SK-N-MC (cell line): ENCODE measurements at regions not wholly inside any gene's neighbourhood (a gene's known extent, or its start where the extent isn't known, plus 50 kb on each side); places are given as distances from the start of the nearest gene placed in this dataset.
"Not testable (repeated sequence)": the region's sequence is repeated elsewhere in the genome, so short reads cannot be mapped to it uniquely, and the experiment has no call there.

Experiments
- DNase-seq: peaks from one replicate; pipeline ENCODE4 v3.0.0-alpha.2; 2011; ENCODE audit warnings: low read depth, low spot score
- H3K27ac ChIP-seq: fragments of 200-600 bp; sonication (generic); 2 replicates; pipeline ENCODE4 v1.5.1; 2016; ENCODE audit warnings: mixed run types
- H3K36me3 ChIP-seq: fragments of 200-600 bp; sonication (generic); 2 replicates; pipeline ENCODE4 v1.6.1; 2017; ENCODE audit warnings: antibody characterized with exemption, low read length, mixed read lengths; ENCODE audit not compliant: insufficient read depth
- H3K4me3 ChIP-seq: fragments of 200-600 bp; sonication (generic); 2 replicates; pipeline ENCODE4 v1.5.1; 2016
- H3K9ac ChIP-seq: fragments of 200-600 bp; sonication (generic); 2 replicates; pipeline ENCODE4 v1.8.0; 2017; ENCODE audit warnings: mixed run types, mixed read lengths; ENCODE audit not compliant: insufficient read length
- H3K9me3 ChIP-seq: fragments of 200-600 bp; sonication (generic); 2 replicates; pipeline ENCODE4 v1.6.1; 2017; ENCODE audit warnings: low read depth, mild to moderate bottlenecking, antibody characterized with exemption, low read length, moderate library complexity, mixed read lengths
- EZH2 ChIP-seq: fragments of 200-600 bp; sonication (generic); IDR thresholded peaks from one replicate; pipeline ENCODE4 v1.6.1; 2017; ENCODE audit warnings: antibody characterized with exemption
- FOXP2 ChIP-seq: optimal IDR thresholded peaks from 2 replicates; pipeline ENCODE3; 2011; ENCODE audit warnings: mild to moderate bottlenecking, moderate library complexity; ENCODE audit not compliant: insufficient read depth; ENCODE audit errors: extremely low read length, control extremely low read depth
- POLR2AphosphoS5 ChIP-seq: IDR thresholded peaks from 2 replicates; pipeline ENCODE4 v1.6.1; 2012; ENCODE audit warnings: mild to moderate bottlenecking, low read depth, low read length, borderline replicate concordance

DNA sequence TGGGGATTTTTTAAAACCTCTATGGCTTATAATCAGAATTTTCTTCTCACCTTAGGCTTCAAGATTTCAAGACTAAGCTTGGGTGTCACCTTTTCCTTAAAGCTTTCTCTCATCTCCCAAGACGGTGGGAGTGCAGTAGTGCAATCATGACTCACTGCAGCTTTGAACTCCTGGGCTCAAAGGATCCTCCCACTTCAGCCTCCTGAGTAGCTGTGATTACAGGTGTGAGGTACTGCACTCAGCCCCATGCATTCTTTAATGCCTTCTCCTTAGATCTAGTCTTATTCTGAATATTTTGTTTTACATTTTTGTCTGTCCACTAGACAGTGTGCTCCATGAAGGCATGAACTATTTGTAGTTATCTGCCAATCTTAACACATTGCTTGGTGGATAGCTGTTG, 55.7 kb upstream of the FAT3 start:
- no peak overlapping the region for H3K9ac ChIP-seq
- H3K27ac ChIP-seq: no peak overlapping the region
- no peak for TF ChIP-seq EZH2
- no peak for TF ChIP-seq FOXP2
- no peak for TF ChIP-seq POLR2AphosphoS5
- H3K9me3 ChIP-seq: no peaks in the 10 kb centered on the region
- H3K36me3 ChIP-seq: no peaks in the 10 kb centered on the region
- no peak for DNase-seq
- H3K4me3 ChIP-seq: no peak overlapping the region

DNA sequence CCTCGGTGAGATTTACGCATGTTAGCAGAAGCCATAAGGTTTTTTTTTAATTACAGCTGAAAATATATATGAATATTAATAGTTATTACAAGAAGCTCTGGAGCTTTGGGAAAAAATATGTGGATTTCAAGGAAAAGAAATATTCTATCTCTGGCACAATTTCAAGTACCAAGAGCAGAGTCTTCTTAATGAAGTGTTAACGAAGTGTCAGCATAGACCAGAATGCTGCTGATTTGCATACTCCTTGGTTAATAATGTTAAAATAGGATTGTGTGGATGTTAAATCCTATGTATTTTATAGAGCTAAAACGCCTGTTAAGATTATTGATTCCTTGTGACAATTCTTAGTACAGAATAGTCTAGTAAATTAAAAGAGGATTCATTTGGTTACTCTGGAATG, 57.0 kb upstream of the FAT3 start:
- no peaks in the 10 kb centered on the region for H3K9me3 ChIP-seq
- no peak overlapping the region for H3K9ac ChIP-seq
- H3K4me3 ChIP-seq: no peak overlapping the region
- DNase-seq: no peak
- H3K27ac ChIP-seq: no peak overlapping the region
- TF ChIP-seq POLR2AphosphoS5 (no peak), FOXP2 (no peak), EZH2 (no peak)
- H3K36me3 ChIP-seq: no peaks in the 10 kb centered on the region

DNA sequence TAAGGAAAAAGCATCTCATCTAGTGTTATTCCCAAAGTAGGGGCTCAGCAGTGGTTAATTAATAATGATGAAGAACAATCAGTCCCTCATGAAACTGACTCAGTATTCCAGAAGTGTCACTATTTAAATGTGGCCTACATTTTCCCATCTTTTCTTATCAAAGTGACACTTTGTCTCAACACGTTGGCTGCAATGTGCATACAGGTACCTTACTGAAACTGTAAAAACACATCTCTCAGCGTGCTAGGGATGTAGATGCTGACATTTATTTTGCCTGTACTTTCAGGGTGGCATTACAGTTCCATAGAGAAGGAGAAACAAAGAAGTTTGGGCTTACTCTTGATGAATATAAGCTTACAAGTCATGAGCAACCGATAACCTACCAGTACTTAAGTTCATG, 58.3 kb upstream of the FAT3 start:
- no peak overlapping the region for H3K4me3 ChIP-seq
- H3K9ac ChIP-seq: no peak overlapping the region
- no peak overlapping the region for H3K27ac ChIP-seq
- no peaks in the 10 kb centered on the region for H3K36me3 ChIP-seq
- TF ChIP-seq EZH2 (no peak), POLR2AphosphoS5 (no peak), FOXP2 (no peak)
- no peak for DNase-seq
- no peaks in the 10 kb centered on the region for H3K9me3 ChIP-seq

DNA sequence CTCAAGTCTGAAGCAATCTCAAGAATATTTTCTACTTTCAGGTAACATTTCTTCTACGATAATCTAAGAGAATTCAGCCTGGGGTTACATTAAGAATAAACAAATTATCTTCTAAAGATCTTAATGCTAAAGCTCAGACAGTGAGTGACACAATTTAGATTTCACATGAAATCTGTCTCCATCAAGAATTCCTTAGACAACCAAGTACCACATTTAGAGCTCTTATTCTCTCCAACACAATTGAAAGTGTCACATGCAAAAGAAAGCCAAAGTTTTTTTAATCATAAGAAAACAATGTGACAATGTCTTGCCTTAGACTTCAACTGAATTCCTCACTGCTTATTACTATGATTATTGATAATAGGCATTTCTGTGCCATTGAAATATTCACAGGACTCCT, 60.7 kb upstream of the FAT3 start:
- Histone ChIP-seq H3K36me3 (no peaks in the 10 kb centered on the region), H3K9me3 (no peaks in the 10 kb centered on the region), H3K9ac (no peak overlapping the region), H3K27ac (no peak overlapping the region), H3K4me3 (no peak overlapping the region)
- no peak for DNase-seq
- no peak for TF ChIP-seq FOXP2
- TF ChIP-seq POLR2AphosphoS5: no peak
- no peak for TF ChIP-seq EZH2

DNA sequence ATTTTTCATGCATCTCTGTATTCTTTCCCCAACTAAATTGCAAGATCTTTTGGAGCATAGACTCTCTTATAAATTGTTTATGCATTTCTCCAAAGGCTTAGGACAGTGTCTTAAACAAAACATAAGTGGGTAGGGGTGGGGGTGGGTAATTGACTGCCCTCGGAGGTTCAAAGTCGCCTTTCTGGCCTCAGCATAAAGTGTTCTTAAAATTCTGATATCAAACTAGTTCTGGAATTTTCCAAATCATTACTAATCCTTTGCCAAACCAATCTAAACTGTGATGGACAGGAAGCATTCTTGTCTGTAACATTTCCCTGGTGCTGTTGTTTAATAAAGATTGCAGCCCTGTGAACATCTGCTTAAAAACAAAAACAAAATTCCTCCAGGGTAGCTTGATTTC, 61.8 kb upstream of the FAT3 start:
- Histone ChIP-seq H3K9me3 (no peaks in the 10 kb centered on the region), H3K27ac (no peak overlapping the region), H3K4me3 (no peak overlapping the region), H3K36me3 (no peaks in the 10 kb centered on the region), H3K9ac (no peak overlapping the region)
- DNase-seq: no peak
- no peak for TF ChIP-seq POLR2AphosphoS5
- TF ChIP-seq FOXP2: no peak
- no peak for TF ChIP-seq EZH2

DNA sequence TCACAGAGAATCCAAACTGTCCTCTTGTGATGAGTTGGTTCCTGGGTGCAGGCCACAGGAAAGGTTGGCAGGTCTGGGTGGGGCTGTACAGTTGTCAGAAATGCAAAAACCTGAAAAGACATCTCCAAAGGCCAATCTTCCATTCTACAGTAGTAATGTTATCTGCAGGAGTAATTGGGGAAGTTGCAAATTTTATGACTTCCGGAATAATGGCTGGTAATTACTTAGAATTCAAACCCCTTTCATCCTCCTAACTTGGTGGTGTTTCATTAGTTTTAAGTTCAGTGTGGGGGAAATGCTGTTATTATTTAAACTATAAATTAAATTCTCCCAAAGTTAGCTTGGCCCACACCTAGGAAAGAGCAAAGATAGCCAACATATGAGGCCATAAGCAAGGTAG, 64.7 kb upstream of the FAT3 start:
- no peaks in the 10 kb centered on the region for H3K36me3 ChIP-seq
- no peak overlapping the region for H3K4me3 ChIP-seq
- no peak overlapping the region for H3K9ac ChIP-seq
- TF ChIP-seq POLR2AphosphoS5 (no peak), FOXP2 (no peak), EZH2 (no peak)
- no peaks in the 10 kb centered on the region for H3K9me3 ChIP-seq
- DNase-seq: peak; percentile 28
- H3K27ac ChIP-seq: no peak overlapping the region

DNA sequence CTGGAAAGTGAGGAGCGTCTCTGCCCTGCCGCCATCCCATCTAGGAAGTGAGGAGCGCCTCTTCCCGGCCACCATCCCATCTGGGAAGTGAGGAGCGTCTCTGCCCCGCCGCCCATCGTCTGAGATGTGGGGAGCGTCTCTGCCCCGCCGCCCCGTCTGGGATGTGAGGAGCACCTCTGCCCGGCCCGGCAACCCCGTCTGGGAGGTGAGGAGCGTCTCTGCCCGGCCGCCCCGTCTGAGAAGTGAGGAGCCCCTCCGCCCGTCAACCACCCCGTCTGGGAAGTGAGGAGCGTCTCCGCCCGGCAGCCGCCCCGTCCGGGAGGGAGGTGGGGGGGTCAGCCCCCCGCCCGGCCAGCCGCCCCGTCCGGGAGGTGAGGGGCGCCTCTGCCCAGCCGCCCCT, 67.2 kb upstream of the FAT3 start:
- H3K36me3 ChIP-seq, DNase-seq, H3K9me3 ChIP-seq, H3K27ac ChIP-seq, H3K9ac ChIP-seq, H3K4me3 ChIP-seq: not testable (repeated sequence)

DNA sequence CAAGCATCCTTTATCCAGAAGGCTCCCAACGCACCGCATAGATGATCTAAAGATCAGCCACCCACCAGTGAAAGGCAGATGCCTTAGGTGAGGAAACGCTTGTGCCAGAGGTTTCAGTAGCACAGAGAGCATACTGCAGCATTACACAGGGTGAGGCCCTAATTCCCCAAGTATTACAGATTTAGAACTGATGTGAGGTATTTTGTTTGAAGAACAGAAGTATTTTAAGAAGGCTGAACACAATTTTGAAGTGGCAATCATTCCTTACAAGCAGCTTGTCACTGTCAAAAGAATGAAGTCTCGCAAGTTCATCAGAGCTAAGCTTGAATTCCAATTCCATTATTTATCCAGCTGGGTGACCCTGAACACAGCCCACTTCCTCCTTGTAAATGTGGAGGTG, 70.0 kb upstream of the FAT3 start:
- no peaks in the 10 kb centered on the region for H3K36me3 ChIP-seq
- no peak overlapping the region for H3K4me3 ChIP-seq
- no peak for DNase-seq
- TF ChIP-seq FOXP2 (no peak), EZH2 (no peak), POLR2AphosphoS5 (no peak)
- no peak overlapping the region for H3K9ac ChIP-seq
- H3K27ac ChIP-seq: no peak overlapping the region
- H3K9me3 ChIP-seq: no peaks in the 10 kb centered on the region

DNA sequence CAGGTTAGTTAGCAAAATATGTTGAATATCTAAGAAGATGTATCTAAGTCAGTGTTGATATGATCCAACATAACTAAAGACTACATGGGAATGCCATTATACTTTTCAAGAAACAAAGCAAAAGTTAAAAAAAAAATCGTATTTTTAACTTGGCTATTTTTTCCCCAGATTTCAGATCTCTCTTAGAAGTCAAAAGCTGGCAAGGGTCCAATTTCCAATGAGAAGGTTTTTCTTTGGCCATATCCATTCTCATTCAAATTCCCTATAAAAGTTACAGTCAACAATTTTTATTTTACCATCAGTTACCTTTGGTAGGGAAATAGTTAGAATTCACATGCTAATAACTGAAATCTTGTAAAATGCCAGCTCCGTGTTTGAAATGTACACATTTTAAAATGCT, 70.5 kb upstream of the FAT3 start:
- Histone ChIP-seq H3K4me3 (no peak overlapping the region), H3K9ac (no peak overlapping the region), H3K9me3 (no peaks in the 10 kb centered on the region), H3K36me3 (no peaks in the 10 kb centered on the region), H3K27ac (no peak overlapping the region)
- no peak for DNase-seq
- TF ChIP-seq FOXP2 (no peak), EZH2 (no peak), POLR2AphosphoS5 (no peak)

DNA sequence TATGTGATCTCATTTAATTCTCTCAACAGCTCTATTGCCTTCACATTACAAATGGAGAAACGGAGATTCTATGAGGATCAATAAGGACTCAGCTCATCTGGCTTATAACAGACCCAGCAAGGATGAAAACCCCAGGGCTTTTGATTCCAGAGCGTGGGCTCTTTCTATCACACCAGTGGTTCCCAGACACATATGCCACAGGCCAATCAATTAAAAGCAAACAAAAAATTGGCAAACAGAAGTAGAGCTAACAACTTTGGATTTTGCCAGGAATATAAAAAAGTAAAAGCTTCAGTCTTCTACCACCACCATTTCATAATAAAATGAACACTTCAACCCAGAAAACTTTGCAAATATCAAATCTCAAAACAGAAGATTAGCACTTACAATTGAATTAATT, 71.1 kb upstream of the FAT3 start:
- H3K9me3 ChIP-seq: no peaks in the 10 kb centered on the region
- no peak for TF ChIP-seq EZH2
- H3K27ac ChIP-seq: no peak overlapping the region
- no peak overlapping the region for H3K9ac ChIP-seq
- no peak overlapping the region for H3K4me3 ChIP-seq
- no peaks in the 10 kb centered on the region for H3K36me3 ChIP-seq
- no peak for DNase-seq
